H7 (cell line): ENCODE measurements at regions not wholly inside any gene's neighbourhood (a gene's known extent, or its start where the extent isn't known, plus 50 kb on each side); places are given as distances from the start of the nearest gene placed in this dataset.
"Not testable (repeated sequence)": the region's sequence is repeated elsewhere in the genome, so short reads cannot be mapped to it uniquely, and the experiment has no call there.

Experiments used
- DNase-seq: peaks from one replicate; pipeline ENCODE4 v3.0.0; 2012
- H3K27me3 ChIP-seq: 2 replicates; pipeline ENCODE4 v1.6.0; 2011; ENCODE audit warnings: mild to moderate bottlenecking, low read length; ENCODE audit not compliant: control insufficient read depth, insufficient read depth
- H3K36me3 ChIP-seq: replicated peaks from 2 replicates; pipeline ENCODE4 v1.5.1; 2011; ENCODE audit warnings: low read length; ENCODE audit not compliant: control insufficient read depth, insufficient read depth
- H3K4me3 ChIP-seq: 2 replicates; pipeline ENCODE4 v1.5.1; 2011; ENCODE audit warnings: low read depth, mild to moderate bottlenecking, control low read depth, low read length, moderate library complexity; ENCODE audit not compliant: insufficient read depth

- DNase-seq, H3K36me3 ChIP-seq, H3K4me3 ChIP-seq, H3K27me3 ChIP-seq: not testable (repeated sequence)
These were observed 151.8 kb downstream of the NPIPA7 start for GRCh38 chr16:16530744-16531143.

GRCh38 chr16:16535565-16535964 is 156.6 kb downstream of the NPIPA7 start:
- not testable (repeated sequence) for H3K27me3 ChIP-seq, H3K4me3 ChIP-seq, H3K36me3 ChIP-seq, DNase-seq

- not testable (repeated sequence) for H3K27me3 ChIP-seq, H3K4me3 ChIP-seq, H3K36me3 ChIP-seq, DNase-seq
These were observed 157.2 kb downstream of the NPIPA7 start for GRCh38 chr16:16536151-16536550.

DNA sequence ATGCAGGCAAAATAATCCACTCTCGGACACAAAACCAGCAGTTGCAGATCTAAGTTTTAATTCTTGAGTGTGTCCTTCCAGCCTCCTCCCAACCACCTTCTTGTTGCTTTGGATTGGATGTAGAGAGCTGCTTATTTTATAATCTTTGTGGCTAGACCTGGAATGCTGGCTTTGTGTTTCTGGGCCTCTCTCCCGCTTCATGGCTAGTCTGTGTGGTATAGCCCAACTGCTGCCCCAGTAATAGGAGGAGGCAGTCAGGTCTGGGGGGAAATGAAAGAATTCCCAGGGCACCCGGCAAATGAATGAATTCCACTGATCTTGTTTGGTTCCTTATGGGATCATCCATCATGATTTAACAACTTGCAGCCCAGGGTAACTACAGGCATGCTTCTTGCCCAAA is 170.8 kb downstream of the NPIPA7 start:
- not testable (repeated sequence) for H3K36me3 ChIP-seq, H3K4me3 ChIP-seq, H3K27me3 ChIP-seq, DNase-seq

DNA sequence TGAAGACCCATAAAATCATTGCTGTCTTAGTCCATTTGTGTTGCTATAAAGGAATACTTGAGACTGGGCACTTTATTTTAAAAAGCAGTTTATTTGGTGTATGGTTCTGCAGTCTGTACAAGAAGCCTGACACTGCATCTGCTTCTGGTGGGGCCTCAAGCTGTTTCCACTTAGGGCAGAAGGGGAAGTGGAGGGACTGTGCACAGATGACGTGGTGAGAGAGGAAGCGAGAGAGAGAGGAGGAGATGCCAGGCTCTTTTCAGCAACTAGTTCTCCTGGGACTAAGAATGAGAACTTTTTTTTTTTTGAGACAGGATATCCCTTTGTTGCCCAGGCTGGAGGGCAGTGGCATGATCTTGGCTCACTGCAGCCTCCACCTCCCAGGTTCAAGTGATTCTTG is 171.9 kb downstream of the NPIPA7 start:
- H3K36me3 ChIP-seq, H3K27me3 ChIP-seq, DNase-seq, H3K4me3 ChIP-seq: not testable (repeated sequence)

GRCh38 chr16:16552819-16553340 is 173.9 kb downstream of the NPIPA7 start:
- not testable (repeated sequence) for DNase-seq, H3K36me3 ChIP-seq, H3K4me3 ChIP-seq, H3K27me3 ChIP-seq

DNA sequence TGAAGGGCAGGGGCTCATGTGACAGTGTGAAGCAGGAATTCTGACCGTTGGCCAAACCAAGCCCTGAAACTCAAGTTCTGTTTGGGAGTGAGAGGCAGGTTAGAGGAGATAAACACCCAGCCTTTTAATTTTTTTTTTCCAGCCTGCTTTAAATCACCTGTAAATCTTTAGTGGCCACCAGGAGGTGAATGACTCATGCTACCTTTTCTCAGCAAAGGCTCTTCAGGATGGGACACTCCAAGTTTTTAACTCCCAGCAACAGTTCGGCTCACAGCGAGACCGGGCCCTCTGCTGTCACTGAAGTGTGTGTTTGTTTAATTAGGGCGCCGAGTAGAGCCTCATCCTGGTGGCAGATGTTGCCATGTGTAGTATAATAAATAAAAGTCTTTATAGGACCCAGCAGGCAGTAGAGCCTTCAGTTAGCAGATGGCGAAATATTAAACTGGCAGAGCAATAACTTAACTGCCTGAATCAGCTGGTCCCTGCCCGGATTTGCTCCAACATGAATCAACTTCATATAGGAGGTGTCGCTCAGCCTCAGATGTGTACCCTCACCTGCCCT is 180.3 kb downstream of the NPIPA7 start:
- H3K27me3 ChIP-seq, H3K36me3 ChIP-seq, H3K4me3 ChIP-seq, DNase-seq: not testable (repeated sequence)

GRCh38 chr16:16561532-16561931 is 182.6 kb downstream of the NPIPA7 start:
- H3K4me3 ChIP-seq, DNase-seq, H3K36me3 ChIP-seq, H3K27me3 ChIP-seq: not testable (repeated sequence)

DNA sequence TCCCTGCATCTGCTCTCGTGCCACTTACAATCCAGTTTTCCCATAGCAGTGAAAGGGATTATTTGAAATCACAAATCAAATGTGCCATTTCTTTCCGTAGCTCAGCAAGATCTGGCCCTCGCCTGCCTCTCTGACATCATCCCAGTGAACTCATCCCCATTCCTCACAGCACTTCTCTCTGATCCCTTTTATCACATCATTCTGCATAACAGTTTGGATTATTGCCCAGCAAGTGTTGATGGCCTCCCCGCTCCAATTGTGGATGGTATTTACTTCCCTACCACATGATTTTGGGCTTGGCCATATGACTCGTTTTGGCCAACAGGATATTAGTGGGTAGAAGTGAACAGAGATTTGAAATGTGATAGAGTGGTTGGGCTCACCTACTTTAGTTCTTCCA is 185.0 kb downstream of the NPIPA7 start:
- DNase-seq, result not testable (repeated sequence)

DNA sequence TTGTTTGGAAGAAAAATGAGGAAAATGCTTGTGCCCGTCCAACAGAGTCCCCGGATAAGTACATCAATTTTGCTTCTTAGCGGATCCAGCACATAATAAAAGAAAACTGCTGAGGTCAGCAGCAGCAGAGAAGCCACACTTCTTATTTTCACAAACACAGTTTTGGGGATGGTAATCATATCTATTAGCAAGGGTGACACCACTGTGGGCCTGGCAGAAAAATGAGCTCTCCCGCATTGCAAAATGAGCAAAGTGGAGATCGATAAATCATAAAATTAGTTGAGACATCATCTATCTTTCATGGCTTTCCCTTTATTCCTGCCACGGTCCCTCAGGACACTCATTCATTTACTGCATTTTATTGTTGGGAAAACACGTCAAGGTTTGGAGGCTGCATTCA is 186.4 kb downstream of the NPIPA7 start:
- H3K4me3 ChIP-seq, H3K27me3 ChIP-seq, DNase-seq, H3K36me3 ChIP-seq: not testable (repeated sequence)

More for the DNA sequence above, 185.0 kb downstream of the NPIPA7 start:
- not testable (repeated sequence) for H3K27me3 ChIP-seq, H3K36me3 ChIP-seq, H3K4me3 ChIP-seq

DNA sequence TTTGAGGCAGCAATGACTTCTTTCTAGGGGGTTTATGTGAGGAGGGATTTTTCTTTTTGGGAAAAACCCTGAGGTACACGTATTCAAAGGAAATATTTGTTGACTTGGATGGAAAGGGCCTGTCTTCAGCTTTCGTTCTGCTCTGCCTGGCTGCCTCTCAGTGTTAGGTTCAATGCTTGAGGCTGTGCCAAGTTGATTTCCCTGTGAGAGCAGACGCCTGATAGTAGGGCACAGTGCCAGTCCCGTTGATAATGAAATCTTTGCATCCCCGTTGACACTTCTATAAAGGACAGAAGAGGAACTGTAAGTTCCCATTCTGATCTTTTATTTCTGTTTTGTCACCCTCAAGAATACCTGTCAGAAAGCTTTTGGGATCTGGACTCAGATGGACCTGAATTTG is 191.1 kb downstream of the NPIPA7 start:
- not testable (repeated sequence) for DNase-seq, H3K27me3 ChIP-seq, H3K36me3 ChIP-seq, H3K4me3 ChIP-seq

GRCh38 chr16:16570874-16571273 is 191.9 kb downstream of the NPIPA7 start:
- not testable (repeated sequence) for H3K36me3 ChIP-seq, H3K4me3 ChIP-seq, DNase-seq, H3K27me3 ChIP-seq

DNA sequence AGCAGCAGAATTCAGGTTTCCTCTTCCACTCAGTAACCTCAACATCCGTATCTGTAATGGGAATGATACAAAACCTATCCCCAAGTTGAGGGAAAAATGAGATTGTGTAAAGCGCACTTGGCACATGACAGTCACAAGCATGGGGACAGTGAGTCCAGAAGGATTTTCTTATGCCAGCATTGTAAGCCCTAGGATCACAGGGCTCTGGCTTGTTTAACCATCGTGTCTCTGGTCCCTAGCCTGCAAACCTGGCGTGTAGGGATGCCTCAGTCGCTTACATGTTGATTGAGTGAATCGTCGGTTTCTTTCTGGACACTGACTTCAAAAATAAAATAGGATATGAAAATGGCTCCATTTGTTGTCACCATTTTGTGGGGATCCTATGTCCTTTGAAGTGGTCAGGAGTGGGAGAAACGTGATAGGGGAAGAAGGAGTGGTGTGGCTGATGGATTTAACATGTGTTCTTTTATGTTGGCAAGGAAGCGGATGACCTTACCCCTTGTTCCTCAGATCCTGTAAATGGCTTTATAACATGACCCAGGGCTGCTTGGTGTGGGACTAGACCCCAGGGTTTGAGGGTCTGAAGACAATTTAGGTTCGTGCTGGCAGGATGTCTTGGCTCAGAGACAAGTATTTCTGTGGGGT is 193.3 kb downstream of the NPIPA7 start:
- not testable (repeated sequence) for DNase-seq, H3K4me3 ChIP-seq, H3K36me3 ChIP-seq, H3K27me3 ChIP-seq

DNA sequence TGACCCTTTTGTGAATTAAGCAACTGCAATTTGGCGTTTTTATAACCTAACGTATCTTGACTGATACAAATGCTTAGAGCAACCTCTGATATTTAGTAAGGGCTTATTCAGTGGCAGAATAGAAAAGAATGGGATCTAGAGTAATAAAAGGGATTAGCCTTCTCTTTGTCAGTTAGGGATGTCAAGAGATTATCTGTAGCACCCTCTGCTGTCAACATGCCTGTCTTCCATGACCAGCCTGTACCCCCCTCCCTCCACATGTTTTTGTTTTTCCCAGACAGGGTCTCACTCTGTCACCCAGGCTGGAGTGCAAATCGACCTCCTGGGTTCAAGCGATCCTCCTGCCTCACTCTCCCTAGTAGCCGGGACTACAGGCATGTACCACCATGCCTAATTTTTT is 198.1 kb downstream of the NPIPA7 start:
- DNase-seq, result peak; percentile 13
- H3K36me3 ChIP-seq, H3K27me3 ChIP-seq, H3K4me3 ChIP-seq: not testable (repeated sequence)

DNA sequence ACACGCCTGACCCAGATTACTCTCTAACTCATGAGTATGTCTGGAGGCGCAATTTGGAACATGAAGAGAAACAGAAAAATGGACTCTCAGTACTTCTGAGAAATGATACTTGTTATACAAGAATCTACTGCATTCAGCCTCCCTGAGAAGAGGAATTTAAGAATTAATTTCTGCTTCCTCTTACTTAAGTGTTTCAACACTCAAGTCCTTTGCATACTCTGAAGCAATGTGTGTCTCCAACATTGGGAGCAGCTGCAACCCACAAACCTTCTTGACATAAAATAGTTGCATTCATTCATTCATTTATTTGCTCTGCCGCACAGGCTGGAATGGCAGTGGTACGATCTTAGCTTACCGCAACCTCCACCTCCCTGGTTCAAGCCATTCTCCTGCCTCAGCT is 199.8 kb downstream of the NPIPA7 start:
- H3K4me3 ChIP-seq, result no peak overlapping the region
- H3K36me3 ChIP-seq, result no peaks in the 10 kb centered on the region

More for the DNA sequence above, 199.8 kb downstream of the NPIPA7 start:
- no peak for DNase-seq
- no peaks in the 10 kb centered on the region for H3K27me3 ChIP-seq
